NCI-H345 (cell line): ENCODE measurements at regions not wholly inside any gene's neighbourhood (a gene's known extent, or its start where the extent isn't known, plus 50 kb on each side); places are given as distances from the start of the nearest gene placed in this dataset.

Experiments
- DNase-seq: peaks from one replicate; lab custom pipeline; 2025; lab: John Stamatoyannopoulos, UW

DNA sequence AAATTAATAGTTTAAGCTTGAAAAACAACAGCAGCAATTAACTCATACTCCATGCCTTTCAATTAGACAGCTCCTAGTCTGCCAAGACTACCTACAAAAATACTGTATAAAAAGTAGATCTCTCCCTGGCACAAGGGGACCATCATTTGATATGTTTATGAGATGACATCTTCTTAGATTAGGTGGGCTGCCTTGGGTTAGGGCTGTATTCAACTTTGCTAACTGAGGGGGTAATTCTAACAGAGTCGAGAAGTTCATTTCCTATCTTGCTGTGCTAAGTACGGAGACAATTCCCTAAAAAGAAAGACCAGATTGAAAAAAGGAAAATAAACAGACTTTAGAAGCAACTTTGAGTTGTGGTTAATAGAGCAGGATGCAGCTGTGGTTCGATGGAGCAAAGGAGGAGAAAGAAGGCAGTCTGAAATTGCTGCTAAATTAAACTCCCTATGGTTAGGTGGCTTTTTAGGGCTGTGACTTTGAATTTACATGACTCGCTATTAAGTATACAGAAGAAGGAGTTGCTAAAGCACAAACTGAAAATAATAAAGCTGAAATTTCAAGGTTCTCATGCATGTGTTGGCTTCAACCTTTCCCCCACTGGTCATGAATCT lies 75.4 kb downstream of the CDC7 start:
- DNase-seq: no peak

DNA sequence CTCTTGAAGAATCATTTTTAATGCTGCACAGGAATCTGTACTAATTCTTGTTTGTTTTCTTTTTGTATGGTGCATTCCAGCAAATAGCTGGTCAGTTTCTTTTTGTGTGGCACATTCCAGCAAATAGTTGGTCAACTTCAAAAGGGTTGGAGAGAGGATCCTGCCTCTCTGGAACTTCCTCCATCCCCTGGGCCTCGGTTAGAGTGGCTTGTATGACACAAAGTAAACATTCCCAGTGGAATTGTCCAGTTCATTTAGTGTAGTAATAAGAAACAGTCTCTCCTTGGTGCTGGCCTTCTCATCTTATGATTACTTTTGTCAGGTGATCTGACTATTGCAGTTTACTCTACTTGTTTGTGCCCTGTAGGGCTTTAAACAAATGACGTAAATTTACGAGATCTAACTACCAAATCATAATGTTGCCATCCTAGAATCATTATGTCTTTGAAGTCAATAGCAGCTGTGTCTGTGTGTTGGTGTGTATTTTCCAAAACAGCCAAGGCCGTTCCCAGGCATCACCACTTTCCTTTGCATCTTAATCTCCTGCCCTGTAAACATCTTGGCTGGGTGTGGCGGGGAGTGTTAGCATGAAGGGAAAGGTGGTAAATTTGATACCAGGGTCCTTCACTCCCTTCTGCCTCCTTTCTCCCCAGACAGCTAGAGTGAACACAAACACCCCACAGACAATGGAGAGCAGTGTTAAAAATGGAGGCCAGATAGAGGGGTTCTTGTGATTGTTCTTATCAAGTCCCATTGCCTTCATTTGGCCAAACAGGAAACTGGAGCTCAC lies 77.9 kb downstream of the CDC7 start:
- no peak for DNase-seq

DNA sequence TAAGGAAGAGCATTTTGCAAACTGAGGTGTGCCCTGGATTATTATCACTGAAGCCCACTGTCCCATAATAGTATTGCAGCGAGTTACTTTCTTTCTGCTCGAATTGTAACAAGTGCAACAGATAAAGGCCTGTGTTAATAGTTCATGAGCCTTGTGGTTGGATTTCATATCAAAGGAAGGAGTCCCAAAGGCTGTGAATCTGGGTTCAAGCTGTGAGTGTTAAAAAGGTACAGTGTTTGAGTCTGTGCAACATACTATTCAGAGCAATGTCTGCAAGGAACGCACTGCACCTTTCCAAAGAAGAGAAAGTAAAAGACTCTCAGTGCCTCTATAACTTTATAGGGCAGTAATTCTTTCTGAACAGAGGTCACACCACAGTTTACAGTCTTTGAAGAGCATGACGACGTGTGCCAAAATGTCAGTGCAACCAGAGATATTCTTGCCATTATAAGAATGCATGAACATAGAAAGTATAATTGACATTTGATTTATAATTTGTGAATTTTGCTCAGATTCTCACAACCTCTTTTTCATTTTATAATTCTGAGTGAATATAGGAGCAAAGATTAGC lies 79.1 kb downstream of the CDC7 start:
- no peak for DNase-seq

DNA sequence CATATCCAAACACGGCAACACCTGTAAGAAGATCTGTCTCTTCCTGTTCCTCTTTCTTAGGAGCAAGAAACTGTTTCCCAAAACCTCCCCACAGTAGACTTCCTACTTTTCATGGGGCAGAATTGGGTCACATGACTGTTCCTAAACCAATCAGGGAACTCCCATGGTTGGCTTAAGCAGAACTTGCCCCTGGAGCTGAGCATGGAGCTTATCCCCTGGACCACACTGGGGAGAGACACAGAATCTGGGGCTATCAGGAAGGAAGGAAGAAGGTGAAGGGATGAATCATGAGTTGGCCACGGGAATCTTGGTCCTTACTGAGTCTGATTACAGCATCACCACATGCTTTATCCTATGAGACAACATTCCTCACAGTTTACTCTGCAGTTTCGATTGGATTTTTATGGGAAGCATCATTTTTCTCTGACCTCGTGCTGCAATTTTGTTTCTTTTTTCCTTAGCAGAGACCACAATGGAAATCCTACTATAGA lies 81.8 kb downstream of the CDC7 start:
- DNase-seq: no peak

DNA sequence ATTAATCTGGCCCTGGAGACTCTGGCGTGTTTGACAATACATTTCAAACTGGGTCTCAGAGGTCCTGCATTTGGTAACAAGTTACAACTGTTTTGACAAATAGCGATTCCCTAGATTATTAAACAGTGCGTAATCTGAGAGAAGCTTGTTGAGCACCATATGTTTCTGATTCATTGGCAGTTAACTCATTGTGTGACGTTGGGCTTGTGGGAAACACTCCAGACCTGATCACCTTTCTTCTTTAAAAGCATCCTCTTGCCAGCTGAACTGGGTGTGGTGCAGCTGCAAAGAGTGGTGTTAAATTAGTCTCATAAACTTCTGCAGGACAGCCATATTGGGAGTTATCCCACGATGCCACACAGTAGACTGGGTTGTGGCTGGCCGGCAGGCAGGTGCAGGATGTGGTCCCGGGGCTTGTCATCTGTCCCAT lies 82.7 kb downstream of the CDC7 start:
- DNase-seq: no peak

DNA sequence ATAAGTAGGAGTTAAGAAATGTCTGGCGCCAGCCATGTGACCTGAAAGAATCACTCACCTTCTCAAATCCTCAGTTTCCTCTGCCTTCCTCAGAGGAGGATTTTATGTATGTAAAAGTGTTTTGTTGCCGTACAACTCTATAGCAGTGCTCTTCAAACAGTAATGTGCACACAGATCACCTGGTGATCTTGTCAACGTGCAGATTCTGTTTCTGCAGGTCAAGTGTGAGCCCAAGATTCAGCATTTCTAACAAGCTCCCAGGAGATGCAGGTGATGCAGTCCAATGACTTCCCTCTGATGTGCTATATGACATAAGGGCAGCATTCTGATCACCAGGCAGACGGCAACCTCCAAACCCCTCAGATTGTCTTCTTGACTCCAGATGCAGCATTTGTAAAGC lies 83.7 kb downstream of the CDC7 start:
- no peak for DNase-seq

DNA sequence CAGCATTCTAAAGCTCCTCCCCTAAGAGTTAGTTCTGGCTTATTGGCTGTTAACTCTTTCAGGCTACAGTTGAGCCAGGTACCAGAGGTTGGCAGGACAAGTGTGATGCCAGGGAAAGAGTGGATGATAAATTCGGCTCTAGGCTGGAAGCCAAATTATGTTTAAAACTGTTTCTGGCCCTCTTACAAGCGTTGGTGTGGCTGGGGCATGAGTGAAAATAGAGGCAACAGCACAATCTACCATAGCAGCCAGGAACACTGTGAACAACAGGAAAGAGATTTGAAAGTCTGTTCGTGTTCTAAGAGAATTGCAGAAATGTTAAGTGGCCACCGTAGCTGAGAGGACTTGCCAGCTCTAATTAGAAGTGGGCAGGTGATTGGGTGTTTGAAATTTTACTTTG lies 84.2 kb downstream of the CDC7 start:
- no peak for DNase-seq

DNA sequence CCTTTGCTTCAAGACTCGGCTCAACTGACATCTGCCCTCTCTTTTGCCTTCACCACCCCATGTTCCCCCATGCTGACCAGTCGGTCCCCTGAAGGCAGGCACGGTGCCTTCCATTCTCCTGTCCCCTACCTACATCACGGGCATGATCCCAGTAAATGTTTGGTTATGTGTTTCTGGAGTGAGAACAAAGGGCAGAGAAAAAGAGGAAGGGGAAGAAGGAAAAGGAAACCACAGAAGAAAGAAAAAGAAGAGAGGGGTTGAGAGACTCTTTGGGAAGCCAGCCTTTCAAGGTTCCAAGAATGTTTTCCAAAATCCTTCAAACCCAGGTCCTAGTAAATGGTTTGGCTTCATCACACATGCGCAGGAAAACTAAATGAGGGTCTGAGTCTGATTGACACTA lies 84.9 kb downstream of the CDC7 start:
- DNase-seq: no peak

DNA sequence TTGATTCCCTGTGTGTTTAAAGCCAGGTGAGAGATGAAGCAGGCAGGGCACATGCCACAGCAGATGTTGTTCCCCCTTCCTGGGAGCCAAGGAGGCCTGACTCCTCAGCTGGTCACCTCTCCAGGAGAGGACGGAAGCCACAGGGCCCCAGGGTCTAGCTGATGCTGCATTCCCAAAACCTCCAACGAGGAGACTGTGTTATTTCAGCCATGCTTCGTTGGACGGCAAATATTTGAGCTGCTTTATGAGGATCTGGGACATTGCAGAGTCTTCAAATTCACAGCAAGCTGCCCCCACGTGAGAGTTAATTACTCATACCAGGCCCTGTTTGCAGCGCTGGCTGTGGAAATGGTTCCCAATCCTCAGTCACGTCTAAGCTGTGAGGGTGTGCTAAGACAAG lies 85.3 kb downstream of the CDC7 start:
- DNase-seq: no peak

DNA sequence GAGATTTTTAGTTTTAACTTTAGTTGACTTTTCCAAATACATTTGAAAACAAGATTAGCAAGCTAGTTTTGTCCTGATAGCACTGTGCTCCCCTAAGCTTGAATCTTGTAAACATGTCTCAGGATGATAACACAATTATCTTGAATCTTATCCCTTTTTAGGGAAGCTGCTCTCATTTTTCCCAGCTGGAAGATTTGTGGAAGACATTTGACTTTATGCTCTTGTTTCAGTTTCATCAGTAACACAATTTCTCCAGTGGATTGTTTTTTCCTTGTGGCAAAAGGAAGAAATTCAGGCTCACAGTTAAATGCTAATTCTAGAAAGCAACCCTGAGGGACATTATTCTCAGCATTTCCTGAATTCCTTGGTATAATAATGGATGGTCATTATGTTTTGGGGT lies 88.8 kb downstream of the CDC7 start:
- DNase-seq: no peak

DNA sequence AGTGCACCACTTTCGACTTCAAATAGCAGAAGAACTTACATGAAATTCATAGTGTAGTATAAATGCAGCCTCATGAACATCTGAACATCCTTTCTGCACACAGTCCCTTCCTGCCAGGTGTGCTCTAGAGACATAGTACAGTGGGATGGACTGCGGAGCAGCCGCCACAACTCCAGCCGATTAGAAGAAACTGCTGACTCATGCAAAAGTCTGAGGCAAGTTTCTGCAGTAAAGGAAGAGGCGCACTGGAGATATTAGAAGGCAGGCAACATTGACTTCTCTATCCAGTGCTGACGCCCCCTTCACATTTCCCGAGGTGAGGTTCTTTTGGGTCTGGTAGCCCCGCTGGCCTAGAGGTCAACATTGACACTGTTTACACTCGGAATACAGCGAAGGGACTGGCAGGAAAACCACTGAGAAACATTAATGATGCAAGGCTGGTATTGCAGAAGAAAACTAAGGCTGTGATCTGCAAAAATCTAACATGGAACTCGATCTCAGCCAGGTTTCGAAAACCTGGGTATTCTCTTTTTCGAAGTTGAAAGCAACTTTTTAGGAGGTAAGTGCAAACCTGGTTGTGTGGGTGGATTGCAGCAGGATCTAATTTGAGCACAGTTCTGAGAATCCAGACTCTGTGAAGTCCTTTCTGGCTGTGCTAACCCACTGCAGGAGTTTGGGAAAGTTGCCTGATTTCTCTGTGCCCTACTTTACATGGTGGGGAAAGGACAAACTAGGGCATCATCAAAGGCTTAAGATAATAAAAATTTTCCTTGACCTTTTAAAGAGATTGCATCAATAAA lies 90.7 kb downstream of the CDC7 start:
- no peak for DNase-seq

DNA sequence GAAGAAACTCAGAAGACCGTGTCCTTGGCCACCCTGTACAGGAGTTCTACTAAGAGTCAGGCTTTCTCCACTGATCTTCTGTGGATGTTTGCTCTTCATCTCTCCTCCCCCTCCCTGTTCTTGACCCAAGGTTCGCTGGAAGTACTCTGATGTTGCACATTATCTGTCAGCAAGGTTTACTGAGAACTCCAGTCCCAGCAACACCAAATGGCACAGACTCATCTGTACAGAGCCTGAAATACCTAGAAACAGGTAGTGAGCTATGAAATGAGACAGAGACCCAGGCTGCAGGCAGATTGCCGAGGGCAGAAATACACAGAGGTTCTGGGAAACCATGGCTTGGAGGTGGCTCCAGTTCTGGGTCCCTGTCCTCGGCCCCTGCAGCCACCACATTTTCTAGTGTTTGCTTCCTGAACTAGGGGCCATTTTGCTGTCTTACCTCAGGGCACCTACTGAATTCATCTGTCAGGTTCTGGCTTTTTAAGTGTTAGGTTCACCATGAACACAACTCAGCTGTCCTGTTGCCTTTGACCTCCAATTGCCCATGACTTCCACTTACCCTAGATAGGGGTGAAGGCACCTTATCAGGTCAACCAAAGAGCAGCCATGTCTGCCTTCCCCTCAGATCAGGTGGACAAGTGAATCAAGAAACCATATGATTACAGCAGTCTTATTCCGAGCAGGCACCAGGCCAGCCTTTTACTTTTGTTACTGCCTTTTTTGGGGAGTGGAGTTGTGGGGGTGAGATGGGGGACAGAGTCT lies 92.2 kb downstream of the CDC7 start:
- DNase-seq: no peak

DNA sequence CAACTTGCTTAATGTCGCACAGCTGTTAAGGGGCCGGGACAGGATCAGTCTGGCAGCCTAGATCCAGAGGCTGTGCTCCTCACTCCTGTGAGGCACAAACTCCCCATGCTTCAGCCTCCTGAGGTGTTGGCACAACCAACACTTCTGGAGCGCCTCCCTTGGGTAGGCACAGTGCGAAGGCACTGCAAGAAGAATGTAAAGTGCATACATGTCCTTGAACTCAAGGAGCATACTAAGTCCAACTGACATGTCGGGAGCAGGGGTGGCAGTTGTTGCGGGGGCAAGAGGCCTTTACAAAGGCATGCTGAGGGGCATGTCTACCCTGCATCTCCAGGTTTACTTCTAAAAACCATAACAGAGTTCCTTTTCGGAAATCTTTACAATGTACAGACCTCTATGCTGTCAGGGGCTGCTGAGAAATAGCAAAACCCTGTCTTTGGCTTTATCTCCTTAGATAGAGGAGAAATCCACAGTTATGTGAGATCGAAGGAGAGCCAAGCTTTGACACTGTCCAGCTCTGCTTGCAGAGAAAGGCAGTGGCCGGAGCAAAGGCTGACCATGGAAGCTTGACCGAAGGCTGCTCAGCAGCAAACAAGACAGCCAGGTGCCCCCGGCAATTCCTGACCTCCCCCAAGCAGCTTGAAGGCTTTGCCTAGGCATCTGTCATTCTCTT lies 93.9 kb downstream of the CDC7 start:
- no peak for DNase-seq

DNA sequence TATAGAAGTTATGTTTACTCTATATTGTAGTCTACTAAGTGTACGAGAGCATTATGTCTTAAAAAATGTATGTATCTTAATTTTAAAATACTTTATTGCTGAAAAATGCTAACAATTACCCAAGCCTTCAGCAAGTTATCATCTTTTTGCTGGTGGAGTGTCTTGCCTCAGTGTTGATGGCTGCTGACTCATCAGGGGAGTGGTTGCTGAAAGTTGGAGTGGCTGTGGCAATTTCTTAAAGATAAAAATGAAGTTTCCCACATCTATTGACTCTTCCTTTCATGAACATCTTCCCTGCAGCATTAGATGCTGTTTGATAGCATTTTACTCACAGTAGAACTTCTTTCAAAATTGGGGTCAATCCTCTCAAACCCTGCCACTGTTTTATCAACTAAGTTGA lies 95.8 kb downstream of the CDC7 start:
- no peak for DNase-seq

DNA sequence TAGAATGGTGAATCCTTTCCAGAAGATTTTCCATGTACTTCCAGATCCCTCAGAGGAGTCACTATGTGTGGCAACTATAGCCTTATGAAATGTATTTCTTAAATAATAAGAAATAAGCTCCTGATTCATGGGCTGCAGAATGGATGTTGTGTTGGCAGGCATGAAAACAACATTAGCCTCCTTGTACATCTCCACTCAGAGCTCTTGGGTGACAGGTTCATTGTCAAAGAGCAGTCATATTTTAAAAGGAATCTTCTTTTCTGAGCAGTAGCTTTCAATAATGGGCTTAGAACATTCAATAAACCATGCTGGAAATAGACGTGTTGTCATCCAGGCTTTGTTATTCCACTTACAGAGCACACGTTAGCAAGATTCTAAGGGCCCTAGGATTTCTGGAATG lies 96.6 kb downstream of the CDC7 start:
- no peak for DNase-seq

DNA sequence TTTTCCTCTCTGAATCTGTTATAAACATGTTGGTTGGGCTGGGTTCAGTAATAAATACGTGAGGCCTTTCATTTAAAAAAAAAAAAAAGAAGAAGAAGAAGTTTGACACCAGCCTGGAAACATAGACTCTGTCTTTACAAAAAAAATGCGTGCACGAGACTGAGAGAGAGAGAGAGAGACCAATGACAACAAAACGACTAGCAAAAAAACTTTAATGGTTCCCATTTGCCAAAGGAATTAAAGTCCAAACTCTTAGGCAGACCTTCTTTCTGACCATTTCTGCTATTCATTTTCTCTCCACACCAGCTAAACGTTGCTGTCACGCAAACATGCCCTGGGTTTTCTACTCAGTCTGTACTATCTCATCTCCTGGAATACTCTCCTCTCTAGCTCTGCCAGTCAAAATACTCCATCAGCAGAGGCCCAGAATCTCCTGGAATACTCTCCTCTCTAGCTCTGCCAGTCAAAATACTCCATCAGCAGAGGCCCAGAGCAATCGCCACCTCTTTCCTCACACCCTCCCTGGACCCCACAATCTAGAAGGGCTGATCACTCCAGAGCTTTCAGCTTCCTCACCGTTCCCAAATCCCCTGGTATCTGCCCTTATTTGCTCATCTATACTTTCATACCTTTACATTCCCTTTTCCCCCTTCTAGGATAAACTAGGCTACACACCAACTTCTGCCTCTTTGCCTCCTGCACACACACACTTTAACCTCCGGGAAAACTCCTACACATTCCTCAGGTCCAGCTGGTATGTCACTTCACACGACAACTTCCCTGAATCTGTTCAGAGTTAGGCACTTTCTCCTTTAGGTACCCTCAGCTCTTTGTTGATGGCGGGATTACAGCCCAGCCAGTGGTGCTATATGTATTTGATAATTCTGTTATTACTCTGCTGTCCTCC lies 100.0 kb downstream of the CDC7 start:
- DNase-seq: no peak

DNA sequence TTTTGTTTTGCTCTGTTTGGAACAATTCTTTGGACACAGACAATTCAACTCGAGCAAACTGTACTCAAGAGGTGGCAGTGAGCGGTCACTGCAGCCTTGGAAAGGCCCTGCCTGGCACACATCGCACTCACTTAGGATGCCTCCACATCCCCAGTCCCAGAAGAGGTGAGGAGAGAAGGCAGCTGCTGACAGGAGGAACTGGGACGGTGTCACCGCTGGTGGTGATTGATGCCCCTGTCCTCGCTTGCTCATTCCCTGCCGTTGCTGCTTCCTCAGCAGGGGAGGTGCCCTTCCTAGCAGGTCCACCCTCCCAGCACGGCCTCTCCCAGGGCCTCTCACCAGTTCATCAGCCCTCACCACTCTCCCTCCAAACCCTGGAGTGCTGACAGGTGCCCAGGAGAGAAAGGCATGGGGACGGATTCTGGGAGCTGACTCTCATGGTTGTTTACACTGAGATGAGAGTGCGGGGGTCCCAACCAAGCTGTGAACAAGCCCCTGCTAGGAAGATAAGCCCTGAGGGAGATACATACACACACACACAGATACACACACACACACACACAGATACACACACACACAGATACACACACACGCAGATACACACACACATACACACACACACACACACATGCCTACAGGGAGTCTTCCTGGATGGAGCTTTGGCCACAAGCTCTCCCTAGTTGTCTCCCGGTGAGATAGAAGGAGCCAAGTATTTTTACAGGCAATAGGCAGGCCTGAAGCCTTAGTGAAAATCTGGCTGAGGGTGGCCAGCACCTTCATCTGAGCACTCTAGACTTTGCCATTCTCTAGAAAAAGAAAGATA lies 101.1 kb downstream of the CDC7 start:
- DNase-seq: no peak

DNA sequence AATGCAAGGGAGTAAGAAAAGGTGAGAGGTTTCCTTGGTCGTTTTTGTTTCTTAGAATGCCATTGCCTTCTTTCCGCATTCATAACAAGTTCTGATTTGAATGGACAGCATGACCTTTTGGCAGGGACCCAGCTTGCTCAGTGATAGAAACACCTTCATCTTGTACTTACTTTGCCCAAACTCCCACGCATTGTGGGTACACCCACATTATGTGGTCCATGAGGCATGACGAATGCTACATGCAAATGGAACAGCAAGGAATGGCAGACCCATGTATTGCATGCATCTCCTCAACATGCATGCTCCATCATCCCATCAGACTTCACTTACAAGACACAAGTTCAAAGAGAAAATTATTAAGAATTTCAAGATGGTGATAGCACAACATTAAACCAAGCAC lies 102.8 kb downstream of the CDC7 start:
- no peak for DNase-seq

DNA sequence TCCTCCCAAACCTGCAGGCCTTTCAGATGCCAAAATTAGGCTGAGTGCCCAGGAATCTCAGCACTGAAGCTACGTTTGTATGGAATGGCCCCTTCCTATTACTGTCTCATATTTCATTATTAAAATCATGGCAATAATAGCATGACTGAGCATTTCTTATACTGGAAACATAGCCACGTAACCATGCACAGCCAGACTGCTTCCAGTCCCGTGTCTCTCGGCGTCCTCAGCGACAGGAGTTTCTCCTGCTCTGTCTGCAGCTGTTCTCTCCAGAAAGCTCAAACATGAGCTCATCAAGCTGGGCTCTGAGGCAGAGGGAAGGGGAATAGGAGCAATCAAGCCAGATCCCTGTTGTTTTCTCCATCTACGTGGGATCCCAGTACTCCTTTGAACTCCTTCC lies 104.0 kb downstream of the CDC7 start:
- DNase-seq: no peak
